ENCODE measurements at regions not wholly inside any gene's neighbourhood (a gene's known extent, or its start where the extent isn't known, plus 50 kb on each side); places are given as distances from the start of the nearest gene placed in this dataset.

DNA sequence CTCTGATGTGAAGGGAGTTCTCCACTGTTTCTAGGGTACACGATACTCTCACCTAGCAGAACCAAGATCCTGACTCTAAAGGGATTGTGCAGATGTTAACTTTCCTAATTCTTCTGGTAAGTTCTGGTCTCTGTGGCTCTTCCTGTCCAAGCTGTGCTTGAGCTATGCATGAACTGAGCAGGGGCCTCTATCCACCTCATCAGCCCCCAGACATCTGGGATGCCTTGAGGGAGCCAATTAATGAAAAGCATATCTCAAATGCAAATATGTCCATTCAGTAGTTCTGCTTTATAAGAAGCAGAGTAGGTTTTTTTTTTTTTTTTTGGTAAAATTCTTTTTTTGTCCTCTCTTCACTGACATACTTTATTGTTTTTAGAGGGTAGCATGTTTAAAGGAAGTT, 89.6 kb downstream of the POLR2M start:
- no peak for TF ChIP-seq CTCF (conservative IDR thresholded peaks at IDR 0.05; ENCODE audit: low read length)
- no peak for TF ChIP-seq EZH2phosphoT487 (IDR thresholded peaks at IDR 0.05; ENCODE audit: borderline replicate concordance)

Measured in Loucy (cell line).